Ovary (tissue), 3 donors: ENCODE measurements at regions not wholly inside any gene's neighbourhood (a gene's known extent, or its start where the extent isn't known, plus 50 kb on each side); places are given as distances from the start of the nearest gene placed in this dataset.

Experiments used
- CTCF ChIP-seq, 3 donors: fragments of 450-650 bp in 2 of 3; fragments of 200-600 bp in 1 of 3; IDR thresholded peaks; one replicate each; pipeline versions ENCODE4 v1.5.1 to v1.8.0; 2016 to 2022; ENCODE audit warnings: antibody characterized with exemption in 3 of 3, mild to moderate bottlenecking in 1 of 3
- EP300 ChIP-seq: sonication (generic); formaldehyde crosslinking; IDR thresholded peaks from one replicate; pipeline ENCODE4 v1.6.1; 2017; ENCODE audit warnings: antibody characterized with exemption
- POLR2A ChIP-seq: fragments of 450-650 bp; IDR thresholded peaks from one replicate; pipeline ENCODE4 v1.6.1; 2017; ENCODE audit warnings: antibody characterized with exemption, mild to moderate bottlenecking, moderate library complexity
- donor health status: DM: no; HTN: no; CAD: no.

GRCh38 chr6:84522135-84522549, 242.3 kb downstream of the TBX18 start:
- TF ChIP-seq EP300 = no peak
- no peak for TF ChIP-seq CTCF (IDR thresholded peaks at IDR 0.05)
- TF ChIP-seq POLR2A = no peak
